ENCODE measurements at regions not wholly inside any gene's neighbourhood (a gene's known extent, or its start where the extent isn't known, plus 50 kb on each side); places are given as distances from the start of the nearest gene placed in this dataset.

GRCh38 chr4:181443021-181443420 is 800.2 kb upstream of the TENM3 start:
- TF ChIP-seq CTCF (IDR thresholded peaks at IDR 0.05; ENCODE audit: low read length) (no peak), EZH2 (optimal IDR thresholded peaks at IDR 0.05; ENCODE audit: low read depth, low read length) (no peak), EZH2phosphoT487 (IDR thresholded peaks at IDR 0.05; ENCODE audit: low read length) (no peak)

All from MM.1S (cell line).